GM12865 (cell line): ENCODE measurements at regions not wholly inside any gene's neighbourhood (a gene's known extent, or its start where the extent isn't known, plus 50 kb on each side); places are given as distances from the start of the nearest gene placed in this dataset.
"Not testable (repeated sequence)": the region's sequence is repeated elsewhere in the genome, so short reads cannot be mapped to it uniquely, and the experiment has no call there.

Experiments used
- DNase-seq: peaks from one replicate; pipeline ENCODE4 v3.0.0; 2010; ENCODE audit warnings: low read depth
- H3K4me3 ChIP-seq: 2 replicates; pipeline ENCODE4 v1.5.1; 2011; ENCODE audit warnings: mild to moderate bottlenecking, low read depth, low read length, control low read depth
- CTCF ChIP-seq: IDR thresholded peaks from 2 replicates; pipeline ENCODE4 v1.5.1; 2011; ENCODE audit warnings: low read length, control low read depth, low read depth, inconsistent platforms; ENCODE audit not compliant: insufficient read depth; ENCODE audit errors: missing control alignments

DNA sequence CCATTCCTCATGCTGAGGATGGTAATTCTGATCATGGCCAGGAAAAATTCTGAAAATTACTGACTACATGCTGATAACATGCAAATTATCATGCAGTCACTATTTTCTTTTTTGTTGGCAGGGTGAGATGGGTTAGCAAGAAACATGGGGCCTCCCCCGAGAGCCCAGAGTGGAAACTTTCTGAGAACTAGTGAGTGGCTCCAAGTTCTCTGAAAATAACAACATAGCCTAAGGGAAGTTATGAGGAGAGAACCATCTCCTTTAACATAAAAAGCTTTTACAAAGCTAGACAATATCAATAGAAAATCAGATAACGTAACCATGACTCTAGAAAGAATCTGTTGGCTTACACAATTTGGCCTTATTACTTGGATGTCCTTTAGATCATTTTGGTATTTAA is 254.2 kb downstream of the PLOD2 start:
- H3K4me3 ChIP-seq, result no peak overlapping the region
- no peak for TF ChIP-seq CTCF
- DNase-seq, result no peak

DNA sequence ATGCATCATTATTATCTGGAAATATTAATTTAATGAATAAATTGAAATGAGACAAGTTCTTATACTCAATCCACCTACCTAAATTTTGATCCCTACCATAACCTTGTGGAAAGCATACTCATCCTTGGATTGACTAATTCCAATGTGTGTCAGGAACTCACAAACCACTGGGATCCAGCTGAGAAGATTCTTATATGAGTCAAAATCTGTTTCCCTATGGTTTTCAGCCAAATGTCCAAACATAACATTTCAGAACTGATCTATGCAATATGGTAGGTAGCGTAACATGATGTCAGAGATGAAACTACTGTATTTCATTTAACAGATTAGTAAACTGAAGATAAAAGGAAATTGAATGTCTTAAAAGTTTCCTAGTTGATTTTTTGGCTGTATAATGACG is 250.0 kb downstream of the PLOD2 start:
- no peak for TF ChIP-seq CTCF
- DNase-seq, result no peak
- H3K4me3 ChIP-seq, result no peak overlapping the region

DNA sequence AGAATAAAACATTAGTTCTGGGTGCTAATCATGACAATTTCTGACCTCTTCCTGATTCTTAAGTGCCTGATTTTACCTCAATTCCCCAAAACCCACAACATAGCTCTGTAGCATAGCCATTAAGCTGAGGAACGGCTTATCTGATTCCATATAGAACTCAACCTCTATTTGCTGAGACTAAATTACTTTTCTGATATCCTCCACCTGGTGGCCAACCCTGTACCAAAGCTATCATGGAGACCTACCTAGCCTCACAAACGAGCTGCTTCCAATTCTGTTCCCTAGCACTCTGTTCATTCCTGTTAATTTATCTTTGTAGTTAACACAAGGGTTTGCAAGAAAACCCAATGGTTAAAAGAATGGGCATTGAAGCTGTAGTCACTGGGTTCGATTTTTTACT is 245.2 kb downstream of the PLOD2 start:
- no peak overlapping the region for H3K4me3 ChIP-seq
- no peak for DNase-seq
- TF ChIP-seq CTCF, result peak; percentile 9

- not testable (repeated sequence) for DNase-seq, H3K4me3 ChIP-seq
Observed at GRCh38 chr3:145927736-145928135, 233.2 kb downstream of the PLOD2 start.

DNA sequence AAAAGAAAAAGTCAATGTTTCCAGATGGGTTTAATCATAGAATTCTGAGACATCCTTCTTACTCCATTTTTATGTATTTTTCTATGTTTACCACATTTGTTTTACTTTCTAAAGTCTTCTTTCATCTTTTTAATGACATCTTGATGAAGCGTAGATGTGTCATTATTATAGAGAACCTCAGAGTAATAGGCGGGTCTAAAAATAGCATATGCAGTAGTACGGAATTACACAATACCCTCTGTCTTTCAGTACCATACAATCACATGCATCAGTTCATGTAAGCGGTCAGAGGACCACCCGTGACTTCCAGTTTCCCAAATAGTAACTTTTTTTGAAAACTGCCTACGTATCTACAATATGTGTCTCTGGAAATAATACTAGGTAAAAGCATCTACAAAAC is 224.0 kb downstream of the PLOD2 start:
- DNase-seq, result no peak

DNA sequence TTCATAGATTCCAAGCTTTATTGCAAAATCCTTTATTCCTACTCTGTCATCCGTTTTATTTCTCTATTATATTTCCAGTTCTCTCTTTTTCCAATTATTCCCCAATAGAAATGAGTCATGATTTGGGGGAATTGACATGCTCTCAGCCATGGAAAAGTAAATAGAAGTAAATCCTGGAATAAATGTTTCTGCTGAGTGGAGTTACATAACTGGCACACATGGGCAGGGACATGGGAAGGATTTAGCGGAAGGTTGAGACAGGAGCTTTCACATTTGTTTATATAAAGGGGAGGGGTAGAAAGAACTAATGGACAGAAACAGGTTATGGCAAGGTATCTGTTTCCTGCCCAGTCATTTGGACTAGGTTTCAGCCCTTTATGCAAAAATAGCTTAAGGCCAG is 221.6 kb downstream of the PLOD2 start:
- DNase-seq, result no peak
- H3K4me3 ChIP-seq, result no peak overlapping the region
- TF ChIP-seq CTCF, result no peak

More for the DNA sequence above, 224.0 kb downstream of the PLOD2 start:
- TF ChIP-seq CTCF, result no peak
- H3K4me3 ChIP-seq, result no peak overlapping the region

DNA sequence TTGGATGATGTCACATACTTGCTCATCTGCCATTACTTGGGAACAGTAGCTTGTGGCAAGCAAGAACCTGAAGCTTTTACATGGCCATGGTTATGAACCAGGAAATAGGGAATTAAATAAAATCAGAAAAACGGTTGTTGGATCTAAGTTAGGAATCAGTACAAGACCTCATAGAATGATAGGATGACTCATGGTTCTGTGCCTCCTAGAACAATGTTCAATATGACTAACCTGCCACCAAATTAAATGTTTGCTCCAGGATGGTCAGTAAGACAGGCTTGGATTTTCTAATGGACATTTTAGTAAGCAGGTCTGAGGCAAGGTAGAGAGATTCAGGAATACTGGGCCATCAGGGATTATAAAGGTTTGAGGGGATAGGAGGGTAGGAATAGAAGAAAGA is 218.9 kb downstream of the PLOD2 start:
- no peak overlapping the region for H3K4me3 ChIP-seq
- TF ChIP-seq CTCF, result no peak
- no peak for DNase-seq

- H3K4me3 ChIP-seq, result no peak overlapping the region
- no peak for DNase-seq
- no peak for TF ChIP-seq CTCF
Observed at GRCh38 chr3:145943952-145944351, 217.0 kb downstream of the PLOD2 start.
